DMS153 treated with DMSO at 0.1 percent for 48 hours (cell line): ENCODE measurements at regions not wholly inside any gene's neighbourhood (a gene's known extent, or its start where the extent isn't known, plus 50 kb on each side); places are given as distances from the start of the nearest gene placed in this dataset.

Experiments
- DNase-seq: peaks from one replicate; lab custom pipeline; 2025; ENCODE audit not compliant: unreplicated experiment; lab: John Stamatoyannopoulos, UW

DNA sequence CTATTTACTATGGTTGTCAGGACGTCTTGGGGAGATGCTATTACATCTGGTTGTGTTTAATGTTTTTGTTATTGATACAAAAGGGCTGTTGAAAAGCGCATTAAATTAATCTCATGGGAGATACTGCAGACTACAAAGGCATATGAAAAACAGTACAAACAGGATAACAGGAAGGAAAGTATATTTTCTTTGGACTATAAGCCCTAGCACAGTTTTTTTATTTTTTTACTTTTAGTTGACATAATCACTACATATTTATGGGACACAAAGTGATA lies 341.3 kb downstream of the ARL4A start:
- DNase-seq, result no peak

DNA sequence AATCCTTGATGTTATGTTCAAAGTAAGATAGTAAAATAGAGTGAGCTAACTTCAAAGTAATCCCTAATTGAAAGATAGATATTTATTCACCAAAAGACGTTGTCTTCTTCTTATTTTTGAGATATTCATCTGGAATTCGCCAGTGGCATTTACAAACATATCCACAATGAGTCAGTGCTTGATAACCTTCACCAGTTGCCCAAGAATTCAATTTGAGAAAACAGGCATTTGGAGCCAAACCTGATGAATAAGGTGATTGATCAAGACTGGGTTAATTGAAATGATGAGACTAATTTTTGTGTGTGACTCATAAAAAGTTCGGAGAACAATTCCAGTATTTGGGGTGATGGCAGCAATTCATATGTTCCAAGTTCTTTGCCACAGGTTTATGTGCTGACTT lies 344.0 kb downstream of the ARL4A start:
- no peak for DNase-seq

- no peak for DNase-seq
Measured at GRCh38 chr7:13032084-13032483, 344.7 kb downstream of the ARL4A start.

DNA sequence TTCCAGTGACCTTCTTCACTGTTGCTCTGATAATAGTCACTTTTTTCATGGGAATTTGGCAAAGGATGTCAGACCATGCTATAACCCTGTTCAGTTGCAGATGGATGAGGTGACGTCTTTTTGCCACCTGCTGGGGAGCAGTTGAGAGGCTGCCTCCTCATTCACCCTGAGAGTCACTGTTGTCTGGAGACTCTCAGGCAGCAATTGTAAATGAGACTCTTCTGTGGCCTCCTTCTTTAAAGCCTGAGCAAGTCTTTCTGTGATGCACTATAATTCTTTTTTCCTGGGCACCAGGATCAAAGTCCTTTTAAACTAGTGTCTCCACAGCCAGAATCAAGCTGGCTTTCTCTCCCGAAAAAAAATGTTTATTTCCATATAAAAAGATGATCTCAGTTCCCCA lies 345.1 kb downstream of the ARL4A start:
- no peak for DNase-seq

- DNase-seq, result no peak
Measured at GRCh38 chr7:13034693-13035092, 347.3 kb downstream of the ARL4A start.

GRCh38 chr7:13035233-13035632 lies 347.8 kb downstream of the ARL4A start:
- no peak for DNase-seq

- DNase-seq, result no peak
Measured at GRCh38 chr7:13036256-13036780, 348.9 kb downstream of the ARL4A start.

- DNase-seq, result no peak
Measured at GRCh38 chr7:13037216-13037615, 349.8 kb downstream of the ARL4A start.

DNA sequence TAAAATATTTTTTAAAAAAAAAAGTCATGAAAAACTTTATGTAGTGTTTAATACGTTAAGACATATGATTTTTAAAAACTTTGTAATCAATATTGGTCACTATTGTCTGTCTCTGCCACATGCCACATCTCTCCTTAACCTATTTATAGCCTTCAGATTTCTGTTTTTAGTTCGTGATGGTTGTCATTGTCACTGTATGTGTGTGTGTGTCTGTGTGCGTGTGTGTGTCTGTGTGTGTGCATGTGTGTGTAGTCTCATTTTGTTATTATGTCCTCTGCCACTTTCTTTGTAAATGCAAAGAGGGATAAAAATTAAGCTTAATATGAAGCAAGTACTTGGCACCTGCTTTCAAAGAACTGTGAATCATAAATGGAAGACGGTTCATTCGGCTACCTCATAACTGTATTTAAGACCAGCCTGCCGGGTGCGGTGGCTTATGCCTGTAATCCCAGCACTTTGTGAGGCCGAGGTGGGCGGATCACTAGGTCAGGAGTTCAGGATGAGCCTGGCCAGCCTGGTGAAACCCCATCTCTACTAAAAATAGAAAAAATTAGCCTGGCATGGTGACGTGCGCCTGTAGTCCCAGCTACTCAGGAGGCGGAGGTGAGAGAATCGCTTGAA lies 354.0 kb downstream of the ARL4A start:
- DNase-seq, result no peak

GRCh38 chr7:13042605-13043236 lies 355.3 kb downstream of the ARL4A start:
- DNase-seq, result no peak

- DNase-seq, result no peak
Measured at GRCh38 chr7:13044309-13044708, 356.9 kb downstream of the ARL4A start.

- no peak for DNase-seq
Measured at GRCh38 chr7:13047061-13047460, 359.6 kb downstream of the ARL4A start.

DNA sequence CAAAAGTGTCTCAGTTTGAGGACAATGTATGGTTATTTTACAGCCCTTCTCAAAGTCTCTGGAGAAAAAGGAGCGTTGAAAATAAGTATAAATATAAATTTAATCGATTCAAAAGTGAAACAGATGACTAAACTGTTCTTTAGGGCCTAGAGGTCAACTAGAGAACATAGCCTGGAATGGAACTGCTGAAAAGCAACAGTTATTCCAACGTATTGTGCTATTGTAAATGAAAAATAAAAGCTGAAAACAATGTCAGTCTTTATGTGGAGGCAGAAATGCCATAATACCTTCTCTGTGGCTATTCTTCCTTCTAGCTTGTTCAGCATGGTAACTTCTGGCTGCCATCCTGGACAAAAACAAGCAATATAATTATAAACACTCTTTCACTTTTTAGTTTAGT lies 362.5 kb downstream of the ARL4A start:
- DNase-seq, result no peak

DNA sequence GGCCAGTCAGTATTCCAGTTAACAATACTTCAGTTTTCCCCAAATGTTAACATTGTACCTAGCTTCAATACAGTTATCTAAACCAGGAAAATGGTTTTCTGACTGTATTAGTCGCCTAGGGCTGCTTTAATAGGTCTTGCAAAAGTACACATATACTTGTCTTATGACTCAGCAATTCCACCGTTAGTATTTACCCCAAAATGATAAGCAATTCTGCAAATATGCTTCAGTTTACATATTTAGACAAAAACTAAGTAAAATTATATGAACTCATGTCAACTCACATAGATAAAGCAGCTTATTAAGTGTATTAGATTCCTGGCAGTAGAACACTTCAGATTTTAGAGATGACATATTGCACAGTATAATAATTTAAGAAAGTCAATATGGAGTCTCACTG lies 363.3 kb downstream of the ARL4A start:
- DNase-seq, result no peak

- DNase-seq, result no peak
Measured at GRCh38 chr7:13055732-13056368, 368.4 kb downstream of the ARL4A start.

DNA sequence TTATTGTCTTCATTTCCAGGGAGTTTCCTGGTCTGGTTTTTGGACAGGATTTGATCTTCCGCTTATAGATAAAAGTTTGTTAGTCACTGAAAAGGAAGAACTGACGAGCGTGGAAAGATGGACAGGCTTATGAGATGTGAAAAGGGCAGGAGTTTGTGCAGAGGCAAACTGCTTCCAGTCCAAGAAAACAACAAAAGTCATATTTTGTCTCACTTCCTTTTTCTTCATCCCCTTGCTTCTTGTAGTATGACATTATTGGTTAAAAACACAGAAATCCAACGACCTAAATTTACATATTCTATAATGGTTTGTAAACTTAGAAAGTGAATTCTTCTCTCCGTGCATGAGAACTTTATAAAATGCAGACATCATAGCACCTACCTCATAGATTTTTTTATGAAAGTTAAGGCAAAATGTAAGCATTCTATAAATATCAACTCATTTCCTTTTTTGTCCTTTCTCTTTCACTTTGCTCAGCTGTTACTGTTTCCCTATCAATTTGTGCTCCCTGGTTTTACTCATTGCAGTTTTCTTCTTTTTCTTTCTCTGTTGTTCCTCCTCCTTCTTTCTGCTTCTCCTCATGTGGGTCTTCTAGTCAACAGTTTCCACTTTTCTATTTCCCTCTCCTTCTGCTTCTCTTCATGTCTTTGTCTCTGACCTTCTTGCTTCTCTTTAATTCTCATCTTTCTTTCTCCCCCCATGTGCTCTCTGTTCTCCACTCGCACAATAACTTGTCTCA lies 370.2 kb downstream of the ARL4A start:
- DNase-seq, result no peak

DNA sequence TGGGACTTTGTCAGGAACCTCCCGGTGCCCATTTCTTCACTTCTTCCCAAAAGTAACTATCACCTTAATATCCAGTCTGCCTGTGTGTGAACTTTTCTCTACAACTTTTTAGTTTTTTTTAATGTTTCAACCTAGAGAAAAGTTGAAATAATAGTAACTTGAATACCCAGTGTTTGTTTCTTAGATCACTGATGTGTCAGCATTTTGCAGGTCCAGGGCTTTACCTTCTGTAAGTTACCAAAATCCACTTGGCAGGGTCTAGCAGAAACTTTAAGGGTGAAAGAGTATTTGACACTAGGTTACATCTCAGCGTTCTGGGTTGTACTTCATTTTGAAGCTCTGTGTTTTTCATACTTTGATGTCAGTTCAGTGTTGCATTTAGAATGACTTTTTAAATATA lies 372.7 kb downstream of the ARL4A start:
- DNase-seq, result no peak

DNA sequence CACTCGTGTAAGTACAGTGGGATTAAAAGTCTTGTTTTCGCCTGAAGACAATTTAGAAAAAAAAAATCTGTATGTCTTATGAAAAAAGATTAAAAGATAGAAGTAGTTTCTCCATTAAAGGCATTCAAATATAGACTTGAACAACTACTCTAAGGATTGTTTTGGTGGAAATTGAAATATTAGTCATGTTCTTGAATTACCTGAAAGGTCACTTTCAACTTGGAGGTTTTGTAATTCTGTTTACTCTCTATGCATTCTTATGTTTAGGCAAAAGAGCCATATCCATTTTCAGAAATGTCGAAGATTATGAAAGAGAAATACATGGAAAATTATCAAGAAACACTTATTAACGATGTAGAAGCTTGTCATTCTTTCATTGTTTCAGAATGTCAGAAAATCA lies 373.7 kb downstream of the ARL4A start:
- no peak for DNase-seq

DNA sequence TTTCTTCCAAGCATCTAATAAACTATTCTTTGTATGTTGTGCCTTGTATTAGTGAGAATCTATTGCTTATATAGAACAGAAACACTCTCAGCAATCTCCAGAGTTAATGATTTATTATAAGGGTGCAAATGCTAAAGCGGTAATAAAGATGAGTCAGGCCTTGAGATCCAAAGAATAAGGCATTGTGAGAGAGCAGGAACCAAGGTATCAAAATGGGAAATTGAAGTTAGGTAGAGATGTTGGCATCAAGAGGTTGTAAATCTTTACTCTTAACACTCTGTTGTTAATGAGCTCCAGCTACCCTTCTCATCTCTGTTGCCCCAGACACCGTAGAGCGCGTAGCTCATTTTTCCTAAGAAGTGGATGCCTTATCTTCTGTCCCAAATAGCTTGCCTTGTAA lies 375.2 kb downstream of the ARL4A start:
- DNase-seq, result no peak

DNA sequence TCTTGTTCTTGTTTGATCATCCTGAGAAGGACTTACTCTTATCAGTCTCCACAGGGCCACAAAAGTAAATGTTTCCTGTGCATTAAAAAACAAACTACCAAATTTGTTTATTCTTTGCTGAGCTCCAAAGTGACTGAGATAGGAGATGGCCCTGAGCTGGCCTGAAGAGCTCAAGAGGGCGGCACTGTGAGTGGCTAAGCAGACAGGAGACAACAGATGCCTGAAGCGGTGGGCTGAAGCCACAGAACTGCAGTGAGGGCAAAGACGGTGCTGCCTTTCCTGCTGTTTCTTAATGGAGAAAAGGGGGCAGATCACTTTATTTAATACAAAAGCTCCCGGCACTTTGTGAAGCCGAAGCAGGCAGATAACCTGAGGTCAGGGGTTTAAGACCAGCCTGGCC lies 379.6 kb downstream of the ARL4A start:
- no peak for DNase-seq

- no peak for DNase-seq
Measured at GRCh38 chr7:13068032-13068431, 380.6 kb downstream of the ARL4A start.

DNA sequence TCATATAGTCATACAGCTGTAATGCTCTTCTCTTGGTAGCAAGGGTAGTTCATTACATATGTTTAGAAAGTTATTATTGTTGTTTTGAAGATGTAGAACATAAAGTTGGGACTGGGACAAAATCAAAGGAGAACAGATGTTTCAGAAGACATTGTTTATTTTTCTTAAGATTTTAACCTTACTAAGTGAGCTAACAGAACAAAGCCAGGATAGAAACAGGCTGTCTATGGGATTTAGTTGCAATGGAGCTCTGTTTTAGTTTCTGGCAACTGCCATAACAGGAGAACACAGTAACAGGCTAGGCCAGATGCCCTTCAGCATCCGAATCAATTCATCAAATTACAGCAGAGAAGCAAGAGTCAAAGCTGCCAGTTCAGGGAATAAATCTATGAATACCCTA lies 382.4 kb downstream of the ARL4A start:
- no peak for DNase-seq
